C4-2B (cell line): ENCODE measurements at regions not wholly inside any gene's neighbourhood (a gene's known extent, or its start where the extent isn't known, plus 50 kb on each side); places are given as distances from the start of the nearest gene placed in this dataset.

Source experiments
- H3K27ac ChIP-seq: fragments of 450-650 bp; 2 replicates; pipeline ENCODE4 v1.5.1; 2017
- ZFX ChIP-seq: fragments of 450-650 bp; IDR thresholded peaks from 2 replicates; pipeline ENCODE4 v1.6.1; 2017
- TF ChIP-seq, protein P1 (sequence below): fragments of 450-650 bp; conservative IDR thresholded peaks from 2 replicates; pipeline ENCODE4 v1.5.1; 2017; ENCODE audit warnings: mild to moderate bottlenecking

GRCh38 chr11:86124251-86125233 is 55.7 kb upstream of the PICALM start:
- no peak for TF ChIP-seq ZFX
- no peak overlapping the region for H3K27ac ChIP-seq

GRCh38 chr11:86122773-86123172 is 53.9 kb upstream of the PICALM start:
- no peak overlapping the region for H3K27ac ChIP-seq
- no peak for TF ChIP-seq ZFX
- TF ChIP-seq, protein P1, sequence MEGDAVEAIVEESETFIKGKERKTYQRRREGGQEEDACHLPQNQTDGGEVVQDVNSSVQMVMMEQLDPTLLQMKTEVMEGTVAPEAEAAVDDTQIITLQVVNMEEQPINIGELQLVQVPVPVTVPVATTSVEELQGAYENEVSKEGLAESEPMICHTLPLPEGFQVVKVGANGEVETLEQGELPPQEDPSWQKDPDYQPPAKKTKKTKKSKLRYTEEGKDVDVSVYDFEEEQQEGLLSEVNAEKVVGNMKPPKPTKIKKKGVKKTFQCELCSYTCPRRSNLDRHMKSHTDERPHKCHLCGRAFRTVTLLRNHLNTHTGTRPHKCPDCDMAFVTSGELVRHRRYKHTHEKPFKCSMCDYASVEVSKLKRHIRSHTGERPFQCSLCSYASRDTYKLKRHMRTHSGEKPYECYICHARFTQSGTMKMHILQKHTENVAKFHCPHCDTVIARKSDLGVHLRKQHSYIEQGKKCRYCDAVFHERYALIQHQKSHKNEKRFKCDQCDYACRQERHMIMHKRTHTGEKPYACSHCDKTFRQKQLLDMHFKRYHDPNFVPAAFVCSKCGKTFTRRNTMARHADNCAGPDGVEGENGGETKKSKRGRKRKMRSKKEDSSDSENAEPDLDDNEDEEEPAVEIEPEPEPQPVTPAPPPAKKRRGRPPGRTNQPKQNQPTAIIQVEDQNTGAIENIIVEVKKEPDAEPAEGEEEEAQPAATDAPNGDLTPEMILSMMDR = no peak

DNA sequence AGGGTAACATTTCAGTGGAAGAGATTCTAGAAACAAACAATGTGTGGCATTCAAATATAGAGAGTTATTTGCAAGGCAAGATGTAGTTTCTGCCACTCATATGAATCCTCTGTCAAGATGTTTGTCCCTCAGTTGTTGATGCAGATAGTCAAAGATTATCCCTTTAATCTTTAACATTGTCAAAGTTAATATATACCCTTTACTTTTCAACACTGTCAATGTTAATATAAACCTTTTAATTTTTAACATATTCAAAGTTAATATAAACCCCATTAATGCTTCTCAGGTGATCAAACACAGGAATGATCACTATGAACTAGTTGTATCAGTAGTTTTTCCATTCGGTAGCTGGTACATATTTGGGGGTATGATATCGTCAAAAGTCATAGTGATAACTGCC is 51.9 kb upstream of the PICALM start:
- TF ChIP-seq, protein P1 = no peak
- no peak for TF ChIP-seq ZFX

DNA sequence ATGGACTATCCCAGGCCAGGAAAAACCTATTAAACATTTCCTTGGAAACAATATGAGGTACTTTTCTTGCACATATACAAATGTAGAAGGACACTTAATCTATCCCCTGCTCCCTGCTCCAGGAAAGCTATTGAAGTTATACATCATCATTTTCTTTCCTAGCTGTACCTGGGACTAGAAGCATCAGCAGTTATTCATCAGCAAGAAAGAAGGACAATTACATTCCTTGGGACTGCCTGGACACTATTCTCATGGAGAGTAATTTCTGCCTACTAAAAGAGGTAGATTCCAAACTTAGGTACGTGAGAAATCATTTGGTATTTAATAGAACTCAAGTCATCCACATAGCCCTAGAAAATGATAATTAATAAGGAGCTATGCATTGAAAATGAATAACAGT is 51.0 kb upstream of the PICALM start:
- no peak overlapping the region for H3K27ac ChIP-seq
- no peak for TF ChIP-seq ZFX
- TF ChIP-seq, protein P1 = no peak

More for the DNA sequence above, 51.9 kb upstream of the PICALM start:
- no peak overlapping the region for H3K27ac ChIP-seq

DNA sequence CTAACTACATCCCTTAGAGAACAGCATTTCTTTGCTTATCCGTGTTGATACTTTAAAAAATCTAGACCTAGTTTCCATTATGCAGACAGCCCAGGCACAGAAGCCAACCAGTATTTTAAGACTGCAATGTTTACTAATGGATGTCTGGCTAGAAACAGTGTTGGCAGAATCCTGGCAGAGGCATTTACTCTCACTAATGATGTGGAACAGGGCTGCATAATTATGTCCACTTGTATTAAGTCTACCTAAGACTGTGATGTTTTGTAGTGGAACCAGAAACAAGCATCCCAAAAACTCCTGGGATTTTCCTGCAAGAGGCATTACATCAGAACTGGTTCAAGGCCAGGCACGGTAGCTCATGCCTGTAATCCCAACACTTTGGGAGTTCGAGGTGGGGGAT is 50.2 kb upstream of the PICALM start:
- TF ChIP-seq, protein P1 = no peak
- no peak for TF ChIP-seq ZFX

More for the DNA sequence above, 50.2 kb upstream of the PICALM start:
- no peak overlapping the region for H3K27ac ChIP-seq
